HCT116 (cell line): ENCODE measurements at regions not wholly inside any gene's neighbourhood (a gene's known extent, or its start where the extent isn't known, plus 50 kb on each side); places are given as distances from the start of the nearest gene placed in this dataset.

Source experiments
- ATAC-seq: fragments of 200-7000 bp; cut with Tn5 transposase; 2 replicates; pipeline ENCODE4 v1.9.1; 2020; ENCODE audit warnings: mild to moderate bottlenecking, moderate library complexity
- BruUV-seq: library from RNA; stranded (reverse); fragments of 400-500 nt; replicated peaks from 2 replicates; lab custom pipeline; 2021; lab: Mats Ljungman, UMichigan
- CTCF ChIA-PET: fragments of 300-600 bp; sonication (Branson Sonifier 250); formaldehyde crosslinking; loops from one replicate; lab custom pipeline; 2021; ENCODE audit warnings: antibody characterized with exemption; lab: Charles Lee
- POLR2A ChIA-PET: fragments of 300-600, 350-600 bp; sonication (Branson Sonifier 250); formaldehyde crosslinking; loops from one replicate; lab custom pipeline; 2021; ENCODE audit warnings: antibody characterized with exemption; lab: Charles Lee
- RAD21 ChIA-PET, 2 experiments: fragments of 300-600 bp; sonication (Branson Sonifier 250); formaldehyde crosslinking; loops; one replicate each; lab custom pipeline; 2023; ENCODE audit warnings: low total read pairs in 2 of 2; ENCODE audit not compliant: uncharacterized antibody in 2 of 2, unreplicated experiment in 2 of 2, low non-redundant PET in 1 of 2; lab: Charles Lee
- DNase-seq: peaks from one replicate; pipeline ENCODE4 v3.0.0-alpha.2; 2010; ENCODE audit warnings: low read depth, low spot score
- H2AFZ ChIP-seq: fragments of 200-600 bp; shearing (Covaris generic), sonication (generic); 2 replicates; pipeline ENCODE4 v1.6.1; 2017; ENCODE audit warnings: low read depth, mixed run types, mixed read lengths, antibody characterized with exemption, low read length; ENCODE audit not compliant: poor library complexity, severe bottlenecking
- H3K27ac ChIP-seq: 2 replicates; pipeline ENCODE4 v1.5.1; 2012; ENCODE audit warnings: low read depth, low read length
- H3K27me3 ChIP-seq: fragments of 200-600 bp; sonication (generic); 2 replicates; pipeline ENCODE4 v1.6.1; 2016; ENCODE audit warnings: mixed run types, low read length, mixed read lengths; ENCODE audit not compliant: insufficient read depth
- H3K36me3 ChIP-seq, 2 experiments: fragments of 200-500 bp in 1 of 2; fragments of 200-600 bp in 1 of 2; sonication (Bioruptor generic) in 1 of 2; sonication (generic) in 1 of 2; 2 replicates each; pipeline versions ENCODE4 v1.5.1 to v1.6.1; 2014 to 2016; ENCODE audit warnings: low read length in 2 of 2, inconsistent platforms in 1 of 2, mixed read lengths in 1 of 2, mixed run types in 1 of 2; ENCODE audit not compliant: insufficient read depth in 2 of 2, control insufficient read depth in 1 of 2
- H3K4me1 ChIP-seq, 2 experiments: fragments of 200-600 bp in 1 of 2; sonication (generic) in 1 of 2; 2 replicates each; pipeline versions ENCODE4 v1.5.1 to v1.6.1; 2012 to 2017; ENCODE audit warnings: low read length in 2 of 2, inconsistent platforms in 1 of 2, mild to moderate bottlenecking in 1 of 2, mixed read lengths in 1 of 2, mixed run types in 1 of 2, moderate library complexity in 1 of 2; ENCODE audit not compliant: insufficient read depth in 2 of 2, control insufficient read depth in 1 of 2
- H3K4me2 ChIP-seq: fragments of 200-600 bp; sonication (generic); 2 replicates; pipeline ENCODE4 v1.6.1; 2017; ENCODE audit warnings: mixed run types, low read length, mixed read lengths
- H3K4me3 ChIP-seq, 2 experiments: fragments of 200-600 bp in 1 of 2; sonication (generic) in 1 of 2; replicated peaks in 1 of 2; 2 replicates each; pipeline ENCODE4 v1.5.1; 2011 to 2016; ENCODE audit warnings: low read length in 2 of 2, control low read depth in 1 of 2, low read depth in 1 of 2, mild to moderate bottlenecking in 1 of 2, mixed read lengths in 1 of 2, mixed run types in 1 of 2
- H3K79me2 ChIP-seq: fragments of 200-600 bp; sonication (generic); 2 replicates; pipeline ENCODE4 v1.6.1; 2017; ENCODE audit warnings: mild to moderate bottlenecking, mixed run types, low read length, moderate library complexity, mixed read lengths; ENCODE audit not compliant: insufficient read depth
- H3K9ac ChIP-seq: fragments of 200-600 bp; sonication (generic); 2 replicates; pipeline ENCODE4 v1.6.1; 2016; ENCODE audit warnings: low read length, mixed read lengths
- H3K9me2 ChIP-seq: fragments of 200-600 bp; sonication (generic), shearing (Covaris generic); 2 replicates; pipeline ENCODE4 v1.6.1; 2017; ENCODE audit warnings: mixed run types, mild to moderate bottlenecking, moderate library complexity; ENCODE audit not compliant: insufficient read depth
- H3K9me3 ChIP-seq, 2 experiments: fragments of 200-500 bp in 1 of 2; fragments of 200-600 bp in 1 of 2; sonication (Bioruptor generic) in 1 of 2; sonication (generic) in 1 of 2; 2 replicates each; pipeline ENCODE4 v1.6.1; 2014 to 2017; ENCODE audit warnings: low read length in 2 of 2, mixed read lengths in 2 of 2, inconsistent platforms in 1 of 2, low read depth in 1 of 2, mild to moderate bottlenecking in 1 of 2, mixed run types in 1 of 2, moderate library complexity in 1 of 2; ENCODE audit not compliant: control insufficient read depth in 1 of 2, insufficient read depth in 1 of 2
- H4K20me1 ChIP-seq: fragments of 200-600 bp; sonication (generic), shearing (Covaris generic); 2 replicates; pipeline ENCODE4 v1.6.1; 2017; ENCODE audit warnings: mixed run types, mild to moderate bottlenecking, moderate library complexity; ENCODE audit not compliant: insufficient read depth
- ELF1 ChIP-seq: IDR thresholded peaks from 2 replicates; pipeline ENCODE4 v1.6.1; 2012; ENCODE audit warnings: low read depth, borderline replicate concordance
- EZH2phosphoT487 ChIP-seq: fragments of 200-600 bp; IDR thresholded peaks from 2 replicates; pipeline ENCODE4 v1.6.1; 2018; ENCODE audit warnings: antibody characterized with exemption, borderline replicate concordance
- POLR2A ChIP-seq: IDR thresholded peaks from 2 replicates; pipeline ENCODE4 v1.7.0; 2011; ENCODE audit warnings: borderline replicate concordance; ENCODE audit not compliant: insufficient read depth, insufficient read length; ENCODE audit errors: extremely low read depth
- POLR2AphosphoS5 ChIP-seq: IDR thresholded peaks from 2 replicates; pipeline ENCODE4 v1.6.1; 2011; ENCODE audit warnings: mild to moderate bottlenecking, low read depth, low read length, moderate library complexity
- YY1 ChIP-seq: IDR thresholded peaks from 2 replicates; pipeline ENCODE4 v1.6.1; 2011; ENCODE audit warnings: low read length, low read depth, moderate library complexity, mild to moderate bottlenecking; ENCODE audit not compliant: insufficient replicate concordance; ENCODE audit errors: extremely low read depth
- ZFX ChIP-seq: fragments of 450-650 bp; IDR thresholded peaks from 2 replicates; pipeline ENCODE4 v1.6.1; 2017
- ZNF274 ChIP-seq: fragments of 200-500 bp; sonication (Bioruptor generic); IDR thresholded peaks from 2 replicates; pipeline ENCODE4 v1.6.1; 2014; ENCODE audit warnings: mild to moderate bottlenecking, low read depth, low read length, inconsistent platforms
- intact Hi-C: fragments of 100-400 bp; cut with micrococcal nuclease; formaldehyde crosslinking; loops from 2 replicates; pipeline ENCODE4 v1.10.0; 2022
- TF ChIP-seq, protein P1 (sequence below): IDR thresholded peaks from 2 replicates; pipeline ENCODE4 v1.6.1; 2012; ENCODE audit warnings: low read depth
- TF ChIP-seq, protein P2 (sequence below), 3 experiments: fragments of 200-600 bp in 1 of 3; sonication (generic) in 1 of 3; IDR thresholded peaks in 2 of 3; conservative IDR thresholded peaks in 1 of 3; 2 replicates each; pipeline ENCODE4 v1.5.1; 2012 to 2017; ENCODE audit warnings: low read depth in 2 of 3, low read length in 2 of 3, antibody characterized with exemption in 1 of 3, borderline replicate concordance in 1 of 3, control low read depth in 1 of 3, mild to moderate bottlenecking in 1 of 3, mixed read lengths in 1 of 3, mixed run types in 1 of 3, moderate library complexity in 1 of 3; ENCODE audit not compliant: insufficient read depth in 1 of 3
- TF ChIP-seq, protein P3 (sequence below): IDR thresholded peaks from 2 replicates; pipeline ENCODE4 v1.6.1; 2012

- no peaks in the 10 kb centered on the region for H3K79me2 ChIP-seq
- no TSS peak for BruUV-seq
- ChIA-PET RAD21 (no interaction called here), POLR2A (no interaction called here), CTCF (no interaction called here)
- H4K20me1 ChIP-seq: no peaks in the 10 kb centered on the region
- H3K36me3 ChIP-seq: no peaks in the 10 kb centered on the region
- intact Hi-C loops: no loop called here
- H3K9ac ChIP-seq: no peak overlapping the region
- H3K4me1 ChIP-seq: no peaks in the 10 kb centered on the region
- H3K27ac ChIP-seq: no peak overlapping the region
- no peaks in the 10 kb centered on the region for H3K27me3 ChIP-seq
- ATAC-seq (no peak), DNase-seq (no peak)
- no peak for TF ChIP-seq ZFX
- TF ChIP-seq, protein P1, sequence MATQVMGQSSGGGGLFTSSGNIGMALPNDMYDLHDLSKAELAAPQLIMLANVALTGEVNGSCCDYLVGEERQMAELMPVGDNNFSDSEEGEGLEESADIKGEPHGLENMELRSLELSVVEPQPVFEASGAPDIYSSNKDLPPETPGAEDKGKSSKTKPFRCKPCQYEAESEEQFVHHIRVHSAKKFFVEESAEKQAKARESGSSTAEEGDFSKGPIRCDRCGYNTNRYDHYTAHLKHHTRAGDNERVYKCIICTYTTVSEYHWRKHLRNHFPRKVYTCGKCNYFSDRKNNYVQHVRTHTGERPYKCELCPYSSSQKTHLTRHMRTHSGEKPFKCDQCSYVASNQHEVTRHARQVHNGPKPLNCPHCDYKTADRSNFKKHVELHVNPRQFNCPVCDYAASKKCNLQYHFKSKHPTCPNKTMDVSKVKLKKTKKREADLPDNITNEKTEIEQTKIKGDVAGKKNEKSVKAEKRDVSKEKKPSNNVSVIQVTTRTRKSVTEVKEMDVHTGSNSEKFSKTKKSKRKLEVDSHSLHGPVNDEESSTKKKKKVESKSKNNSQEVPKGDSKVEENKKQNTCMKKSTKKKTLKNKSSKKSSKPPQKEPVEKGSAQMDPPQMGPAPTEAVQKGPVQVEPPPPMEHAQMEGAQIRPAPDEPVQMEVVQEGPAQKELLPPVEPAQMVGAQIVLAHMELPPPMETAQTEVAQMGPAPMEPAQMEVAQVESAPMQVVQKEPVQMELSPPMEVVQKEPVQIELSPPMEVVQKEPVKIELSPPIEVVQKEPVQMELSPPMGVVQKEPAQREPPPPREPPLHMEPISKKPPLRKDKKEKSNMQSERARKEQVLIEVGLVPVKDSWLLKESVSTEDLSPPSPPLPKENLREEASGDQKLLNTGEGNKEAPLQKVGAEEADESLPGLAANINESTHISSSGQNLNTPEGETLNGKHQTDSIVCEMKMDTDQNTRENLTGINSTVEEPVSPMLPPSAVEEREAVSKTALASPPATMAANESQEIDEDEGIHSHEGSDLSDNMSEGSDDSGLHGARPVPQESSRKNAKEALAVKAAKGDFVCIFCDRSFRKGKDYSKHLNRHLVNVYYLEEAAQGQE: no peak
- TF ChIP-seq, protein P2, sequence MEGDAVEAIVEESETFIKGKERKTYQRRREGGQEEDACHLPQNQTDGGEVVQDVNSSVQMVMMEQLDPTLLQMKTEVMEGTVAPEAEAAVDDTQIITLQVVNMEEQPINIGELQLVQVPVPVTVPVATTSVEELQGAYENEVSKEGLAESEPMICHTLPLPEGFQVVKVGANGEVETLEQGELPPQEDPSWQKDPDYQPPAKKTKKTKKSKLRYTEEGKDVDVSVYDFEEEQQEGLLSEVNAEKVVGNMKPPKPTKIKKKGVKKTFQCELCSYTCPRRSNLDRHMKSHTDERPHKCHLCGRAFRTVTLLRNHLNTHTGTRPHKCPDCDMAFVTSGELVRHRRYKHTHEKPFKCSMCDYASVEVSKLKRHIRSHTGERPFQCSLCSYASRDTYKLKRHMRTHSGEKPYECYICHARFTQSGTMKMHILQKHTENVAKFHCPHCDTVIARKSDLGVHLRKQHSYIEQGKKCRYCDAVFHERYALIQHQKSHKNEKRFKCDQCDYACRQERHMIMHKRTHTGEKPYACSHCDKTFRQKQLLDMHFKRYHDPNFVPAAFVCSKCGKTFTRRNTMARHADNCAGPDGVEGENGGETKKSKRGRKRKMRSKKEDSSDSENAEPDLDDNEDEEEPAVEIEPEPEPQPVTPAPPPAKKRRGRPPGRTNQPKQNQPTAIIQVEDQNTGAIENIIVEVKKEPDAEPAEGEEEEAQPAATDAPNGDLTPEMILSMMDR (IDR thresholded peaks at IDR 0.05 in 2 of 3, conservative IDR thresholded peaks at IDR 0.05 in 1 of 3; ENCODE audit: borderline replicate concordance in 1 of 3, insufficient read depth in 1 of 3, low read depth in 2 of 3, low read length in 2 of 3): no peak
- no peak for TF ChIP-seq ELF1
- no peak for TF ChIP-seq YY1
- TF ChIP-seq, protein P3, sequence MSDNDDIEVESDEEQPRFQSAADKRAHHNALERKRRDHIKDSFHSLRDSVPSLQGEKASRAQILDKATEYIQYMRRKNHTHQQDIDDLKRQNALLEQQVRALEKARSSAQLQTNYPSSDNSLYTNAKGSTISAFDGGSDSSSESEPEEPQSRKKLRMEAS: no peak
- TF ChIP-seq EZH2phosphoT487: no peak
- no peak for TF ChIP-seq POLR2A
- TF ChIP-seq ZNF274: no peak
- no peak for TF ChIP-seq POLR2AphosphoS5
- H3K4me2 ChIP-seq: no peak overlapping the region
- H3K9me2 ChIP-seq: no peaks in the 10 kb centered on the region
- no peaks in the 10 kb centered on the region for H3K9me3 ChIP-seq
- H2AFZ ChIP-seq: no peak overlapping the region
- no peak overlapping the region for H3K4me3 ChIP-seq
Measured at GRCh38 chr12:27896419-27896990, 76.0 kb downstream of the PTHLH start.
